Activated gamma-delta T cell treated with anti-CD3 and anti-CD28 coated beads, Interleukin-2, amount 50 U/mL, for 16 hours (primary cell): ENCODE measurements at regions not wholly inside any gene's neighbourhood (a gene's known extent, or its start where the extent isn't known, plus 50 kb on each side); places are given as distances from the start of the nearest gene placed in this dataset.
A peak's percentile ranks its signal among the peaks of the same experiment; 100 is the strongest.

Experiments
- DNase-seq: peaks from one replicate; pipeline ENCODE4 v3.0.0-alpha.2; 2020; ENCODE audit warnings: low read depth

DNA sequence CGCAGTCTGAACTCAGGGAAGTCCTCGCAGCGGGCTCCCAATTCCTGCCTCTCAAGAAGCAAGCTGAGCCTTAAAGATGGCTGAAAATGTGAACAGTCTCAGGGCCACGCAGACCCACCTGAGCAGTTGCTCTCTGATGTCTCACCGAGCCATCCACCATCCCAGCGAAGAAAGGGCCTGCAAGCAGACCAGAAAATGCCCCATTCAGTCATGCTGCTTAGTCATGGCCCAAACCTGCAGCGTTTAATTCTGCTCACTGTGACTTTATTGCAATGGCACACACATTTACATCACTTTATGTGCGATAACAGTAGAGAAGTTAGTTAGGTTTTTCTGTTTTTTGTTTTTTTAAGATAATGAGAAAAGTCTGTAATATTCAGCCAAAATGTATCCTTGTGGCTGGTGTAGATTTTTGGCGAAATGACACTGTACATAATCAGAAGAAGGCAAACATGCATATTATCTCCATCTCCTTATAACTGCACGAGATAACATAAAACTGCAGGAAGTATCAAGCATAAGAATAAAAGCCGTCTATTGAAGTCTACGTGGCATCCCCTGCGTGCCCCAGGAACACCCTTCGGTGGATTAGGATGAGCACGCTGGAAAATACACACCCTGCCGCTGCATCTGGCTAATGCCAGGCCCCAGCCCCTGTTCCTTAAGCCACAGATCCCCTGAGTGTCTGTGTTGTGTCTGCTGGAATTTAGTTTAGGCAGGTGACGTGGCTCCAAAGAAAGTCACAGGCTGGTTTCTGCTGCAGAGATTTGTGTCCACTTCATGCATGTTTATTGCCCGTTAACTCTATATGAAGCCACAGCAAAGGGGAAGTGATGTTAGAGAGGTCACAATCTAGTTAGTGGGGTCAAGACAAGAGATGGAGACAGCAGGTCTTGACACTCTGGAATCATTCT, 119.8 kb upstream of the IRF2BP2 start:
- DNase-seq, result no peak

DNA sequence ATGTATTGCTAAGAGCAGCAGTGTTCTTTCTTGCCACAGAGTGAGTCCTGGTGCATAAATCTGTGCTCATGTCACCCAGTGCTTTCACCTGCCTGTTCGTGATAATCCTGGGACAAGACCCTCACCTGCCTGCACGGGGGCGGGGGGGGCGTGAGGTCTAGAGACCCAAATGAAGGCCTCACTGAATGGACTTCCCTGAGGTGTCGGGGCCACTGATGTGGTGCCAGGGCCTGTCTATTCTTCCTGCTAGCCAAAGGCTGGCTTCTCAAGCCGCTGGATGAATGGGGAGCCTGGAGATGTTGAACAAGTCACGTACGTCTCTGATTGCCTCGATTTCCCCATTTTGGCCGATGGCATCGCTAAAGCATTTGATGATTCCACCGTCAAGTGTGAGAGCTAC, 118.8 kb upstream of the IRF2BP2 start:
- DNase-seq, result no peak

DNA sequence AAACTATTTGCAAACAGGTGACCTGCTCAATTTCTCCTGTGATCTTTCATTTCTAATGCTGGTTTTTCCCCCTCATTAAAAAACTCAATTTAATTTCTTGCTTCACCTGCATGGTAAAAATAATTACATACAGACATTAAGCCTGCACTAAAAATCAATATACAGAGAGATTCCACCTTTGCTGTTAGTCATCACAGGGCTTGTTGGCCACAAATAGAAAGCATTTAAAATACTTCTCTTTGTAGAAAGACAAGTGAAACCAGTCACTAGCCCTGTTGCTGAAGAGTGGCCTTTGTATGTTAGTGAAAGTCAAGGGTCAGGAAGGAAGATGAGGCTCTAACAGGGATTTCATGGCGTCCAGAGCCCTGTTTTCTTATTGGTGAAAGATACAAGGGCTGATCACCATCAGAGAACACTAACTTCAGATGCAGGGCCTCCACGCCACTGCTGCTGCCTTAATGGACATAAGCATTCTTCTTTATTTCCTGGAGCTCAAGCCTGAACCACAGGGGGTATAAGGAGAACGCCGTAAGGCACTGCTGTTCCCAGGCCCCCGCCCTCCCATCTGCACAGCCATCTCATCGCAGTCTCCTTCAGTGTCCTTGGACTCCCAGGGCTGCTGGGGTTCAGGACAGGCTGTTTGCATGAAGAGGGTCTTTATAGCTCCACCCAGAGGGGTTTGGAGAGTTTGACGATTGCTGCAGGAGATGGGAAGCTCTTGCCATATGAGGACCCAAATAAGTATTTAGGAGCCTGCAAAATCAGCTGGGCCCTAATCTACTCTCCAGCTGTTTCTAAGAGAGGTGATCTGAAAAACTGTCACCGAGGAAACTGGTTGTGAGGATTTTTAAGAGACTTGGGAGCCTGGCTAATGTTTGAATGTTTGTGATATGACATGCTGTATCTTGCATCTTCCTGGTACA, 117.3 kb upstream of the IRF2BP2 start:
- no peak for DNase-seq

DNA sequence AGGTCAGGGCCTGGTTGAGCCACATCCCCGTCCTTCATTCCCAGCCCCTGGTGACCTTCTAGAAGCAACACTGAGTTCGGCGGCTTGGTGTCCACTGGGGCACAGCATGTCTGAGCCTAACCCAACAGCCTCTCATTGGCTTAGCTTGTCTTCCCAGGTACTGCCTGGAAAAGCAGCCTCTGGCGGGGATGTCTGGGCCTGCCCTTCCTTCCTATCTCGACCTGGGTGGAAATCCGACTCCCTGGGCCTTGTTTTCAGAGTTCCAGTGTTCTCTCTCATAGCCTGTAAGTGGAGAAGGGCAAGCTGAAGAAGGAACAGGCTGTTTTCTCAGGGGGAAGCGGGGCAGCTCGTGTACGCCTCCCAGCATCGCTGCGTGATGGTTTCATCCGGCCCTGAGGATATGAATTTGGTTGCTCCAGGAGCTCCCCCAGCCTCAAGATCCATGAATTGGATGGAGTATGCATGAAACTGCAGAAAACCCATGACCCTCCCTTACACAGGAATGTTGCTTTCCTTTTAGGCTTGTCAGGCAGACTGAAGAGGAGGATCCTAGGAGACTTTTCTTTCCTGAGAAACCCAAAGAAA, 116.5 kb upstream of the IRF2BP2 start:
- DNase-seq, result no peak

DNA sequence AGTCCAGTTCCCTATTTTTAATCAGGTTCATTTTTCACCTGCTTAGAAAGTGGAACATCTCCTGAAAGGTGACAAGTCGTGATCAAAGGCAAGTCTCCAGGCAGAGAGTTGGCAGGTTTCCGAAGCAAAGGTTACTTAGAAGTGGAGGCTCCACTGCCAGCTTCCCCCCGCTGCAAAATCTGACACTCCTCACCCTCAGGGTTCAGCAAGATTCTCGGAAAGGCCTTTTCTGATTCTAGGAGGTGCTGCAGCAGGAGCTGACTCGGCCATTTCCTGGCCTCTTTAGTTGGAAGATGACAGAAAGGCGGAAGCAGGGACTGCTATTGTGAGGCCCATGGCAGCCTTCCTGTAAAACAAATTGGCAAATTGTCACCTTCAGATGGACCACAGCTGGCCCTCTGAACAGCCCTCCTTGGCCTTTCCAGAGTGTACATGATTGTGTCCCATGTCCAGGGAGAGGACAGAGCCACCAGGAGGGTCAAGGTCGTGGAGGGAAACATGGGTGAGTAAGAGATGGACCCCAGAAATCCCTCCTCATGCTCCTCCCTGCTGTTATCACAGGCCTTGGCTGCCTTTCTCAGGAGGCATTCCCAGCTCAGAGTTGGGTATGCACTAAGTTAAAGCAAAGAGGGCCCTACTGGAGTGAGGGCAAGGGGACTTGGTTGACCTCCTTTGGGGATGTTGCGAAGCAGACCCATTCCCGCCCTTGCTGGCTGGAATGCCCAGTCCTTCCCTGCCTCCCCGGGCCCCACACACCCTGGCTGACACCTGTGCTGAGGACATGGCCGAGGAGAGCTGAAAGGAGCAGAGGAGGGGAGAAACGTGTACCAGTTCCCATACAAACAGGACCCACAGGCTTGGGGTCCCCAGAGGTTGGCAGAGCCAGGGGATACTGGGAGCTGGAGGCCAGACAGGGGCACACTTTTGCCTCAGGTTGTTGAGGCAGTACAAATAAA, 115.5 kb upstream of the IRF2BP2 start:
- DNase-seq, result peak; percentile 43

DNA sequence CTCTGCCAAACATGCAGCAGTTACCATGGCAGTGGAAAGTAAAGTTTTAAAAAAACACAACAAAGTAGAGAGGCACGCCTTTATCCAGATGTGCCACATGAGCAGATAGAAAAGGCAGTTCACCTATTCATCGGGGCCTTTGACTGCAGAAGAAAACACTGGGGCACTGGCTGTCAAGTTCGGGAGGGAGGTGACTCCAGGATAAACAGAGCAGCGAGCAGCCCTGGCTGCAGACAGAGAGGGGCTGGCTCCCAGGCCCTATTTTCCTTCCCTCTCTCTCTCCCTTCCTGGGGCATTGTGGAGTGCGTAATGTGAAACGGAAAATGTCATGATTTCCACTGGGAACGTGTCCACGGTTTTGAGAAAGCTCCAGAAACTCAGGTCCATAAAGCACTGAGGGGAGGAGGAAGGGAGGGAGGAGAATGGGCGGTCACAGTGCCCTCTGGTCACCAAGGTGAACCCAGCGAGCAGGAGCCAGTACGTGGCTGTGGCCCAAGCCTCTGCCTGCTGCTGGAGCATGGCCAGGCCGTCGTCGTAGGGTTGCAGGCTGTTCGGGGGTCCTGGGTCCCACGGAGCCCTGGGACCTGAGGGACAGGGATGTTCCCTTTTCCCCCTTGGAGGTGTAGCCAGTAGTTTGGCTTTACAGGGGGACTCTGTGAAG, 114.7 kb upstream of the IRF2BP2 start:
- no peak for DNase-seq

DNA sequence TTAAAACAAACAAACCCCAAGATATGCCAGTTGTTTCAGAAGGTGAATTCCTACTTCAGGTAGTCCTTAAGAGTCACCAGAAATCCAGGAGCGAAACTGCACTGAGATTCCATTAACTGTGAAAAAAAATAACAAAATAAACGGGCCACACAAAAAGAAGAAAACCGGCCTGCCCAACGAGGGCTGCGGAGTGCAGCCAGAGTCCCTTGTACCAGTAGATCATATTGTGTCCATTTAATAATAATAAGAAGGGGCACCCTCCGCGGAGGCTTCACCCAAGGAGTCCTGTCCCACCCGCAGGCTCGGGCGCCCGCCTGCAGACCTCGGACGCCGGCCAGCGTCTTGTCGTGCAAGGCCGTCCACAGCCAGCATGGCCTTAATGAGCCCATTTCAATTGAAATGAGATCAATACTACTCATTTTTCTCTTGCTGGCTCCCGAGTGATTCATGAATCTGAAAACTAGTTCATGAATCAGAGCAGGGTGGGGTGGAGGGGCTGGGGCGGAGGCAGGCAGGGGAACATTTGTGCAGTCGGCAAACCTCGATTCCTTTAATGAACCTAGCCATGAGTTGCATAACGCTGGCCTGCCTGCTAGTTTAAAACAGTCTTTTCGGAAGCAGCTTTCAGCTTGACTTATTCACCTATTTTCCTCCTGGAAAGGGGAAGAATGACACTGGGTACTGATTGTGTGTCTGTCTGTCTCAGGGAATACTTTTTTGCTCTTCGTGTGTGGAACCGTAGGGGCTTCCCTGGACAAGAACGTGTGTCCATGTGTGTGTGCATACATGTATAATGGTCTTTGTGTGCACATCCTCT, 113.1 kb upstream of the IRF2BP2 start:
- peak; percentile 49 for DNase-seq

DNA sequence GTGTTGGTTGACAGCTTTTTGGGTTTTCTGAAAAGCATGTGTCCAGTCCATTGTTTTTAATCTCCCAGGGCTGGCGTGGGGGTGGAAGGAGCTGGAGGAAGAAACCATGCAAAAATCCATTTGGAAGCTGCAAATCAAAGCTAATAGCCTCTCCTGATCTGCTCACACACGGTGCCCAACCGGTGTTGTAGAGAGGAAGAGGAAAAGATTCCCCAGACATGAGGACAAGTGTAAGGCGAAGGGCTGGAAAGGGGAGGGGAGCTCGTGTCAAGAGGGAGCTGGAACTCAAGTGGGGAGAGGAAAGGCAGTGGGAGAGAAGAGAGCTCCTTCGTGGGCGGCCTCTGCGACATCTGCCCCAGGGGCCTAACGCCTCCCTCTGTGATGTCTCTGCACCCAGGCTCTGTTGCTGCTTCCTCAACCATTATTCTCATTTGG, 112.3 kb upstream of the IRF2BP2 start:
- no peak for DNase-seq

DNA sequence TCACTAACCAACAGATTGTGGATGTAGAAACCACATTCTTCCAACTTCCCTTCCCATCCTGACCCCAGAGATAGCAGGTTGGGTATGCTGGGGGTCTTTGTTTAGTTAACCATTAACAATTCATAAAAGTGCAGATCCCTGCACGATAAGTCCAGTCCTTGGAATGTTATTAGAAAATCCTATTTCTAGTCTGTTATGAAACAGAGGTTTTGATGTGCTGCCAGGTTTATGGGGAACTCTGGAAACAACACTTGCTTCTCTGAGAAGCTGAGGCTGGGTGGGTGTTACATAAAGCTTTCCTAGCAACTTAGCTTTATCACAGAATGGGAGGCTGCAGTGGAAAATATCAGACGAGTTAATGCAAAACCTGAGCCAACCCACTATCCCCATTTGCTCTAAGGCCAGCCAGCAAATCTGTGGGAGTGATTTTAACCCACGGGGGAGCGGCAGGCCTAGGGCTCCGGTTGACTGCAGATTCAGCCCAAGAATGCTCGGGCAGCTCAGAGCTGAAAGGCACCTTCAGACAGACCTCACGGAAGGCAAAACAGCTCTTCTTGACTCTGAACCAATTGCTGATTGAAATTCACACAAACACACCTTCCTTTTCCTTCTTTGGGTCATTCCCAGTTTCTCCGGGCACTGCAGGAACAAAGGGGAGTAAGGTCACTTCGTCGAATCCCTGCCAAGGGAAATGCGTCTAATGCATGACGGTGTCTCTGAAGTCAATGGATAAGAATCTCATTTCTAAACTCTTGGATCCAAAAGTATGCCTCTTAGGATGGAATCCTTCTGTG, 111.7 kb upstream of the IRF2BP2 start:
- DNase-seq, result no peak

DNA sequence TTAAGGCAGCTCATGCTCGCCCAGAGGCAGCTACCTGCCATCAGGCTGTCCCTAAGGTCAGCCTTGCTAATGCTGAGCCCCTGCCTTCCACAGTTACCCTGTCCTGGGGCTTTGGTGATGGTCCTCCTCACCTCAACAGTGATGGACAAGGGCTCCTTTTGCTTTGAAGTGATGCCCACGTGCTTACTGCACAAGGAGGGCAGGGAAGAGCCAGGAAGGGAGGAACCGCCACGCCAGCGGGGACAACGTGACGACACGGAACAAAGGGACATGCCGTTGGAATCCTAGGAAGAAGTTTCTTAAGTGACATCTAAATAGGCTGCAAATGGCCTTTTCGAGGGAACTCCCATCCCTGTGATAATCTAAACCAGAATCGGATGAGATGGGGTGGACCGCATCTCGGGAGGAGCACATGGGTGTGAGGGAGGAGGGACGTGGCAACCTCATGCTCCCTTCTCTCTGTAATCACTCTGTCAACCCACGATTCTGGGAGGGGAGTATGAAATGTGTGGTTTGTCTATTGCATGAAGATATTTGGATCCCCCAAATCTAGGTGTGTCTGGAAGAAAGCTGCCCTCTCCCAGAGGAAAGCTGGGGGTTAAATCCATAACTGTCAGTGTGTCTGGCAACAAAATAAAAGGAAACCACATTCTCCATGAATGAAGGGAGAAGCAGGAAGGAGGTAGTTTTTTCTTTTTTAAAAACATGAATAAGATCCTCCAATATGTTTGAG, 110.9 kb upstream of the IRF2BP2 start:
- no peak for DNase-seq

DNA sequence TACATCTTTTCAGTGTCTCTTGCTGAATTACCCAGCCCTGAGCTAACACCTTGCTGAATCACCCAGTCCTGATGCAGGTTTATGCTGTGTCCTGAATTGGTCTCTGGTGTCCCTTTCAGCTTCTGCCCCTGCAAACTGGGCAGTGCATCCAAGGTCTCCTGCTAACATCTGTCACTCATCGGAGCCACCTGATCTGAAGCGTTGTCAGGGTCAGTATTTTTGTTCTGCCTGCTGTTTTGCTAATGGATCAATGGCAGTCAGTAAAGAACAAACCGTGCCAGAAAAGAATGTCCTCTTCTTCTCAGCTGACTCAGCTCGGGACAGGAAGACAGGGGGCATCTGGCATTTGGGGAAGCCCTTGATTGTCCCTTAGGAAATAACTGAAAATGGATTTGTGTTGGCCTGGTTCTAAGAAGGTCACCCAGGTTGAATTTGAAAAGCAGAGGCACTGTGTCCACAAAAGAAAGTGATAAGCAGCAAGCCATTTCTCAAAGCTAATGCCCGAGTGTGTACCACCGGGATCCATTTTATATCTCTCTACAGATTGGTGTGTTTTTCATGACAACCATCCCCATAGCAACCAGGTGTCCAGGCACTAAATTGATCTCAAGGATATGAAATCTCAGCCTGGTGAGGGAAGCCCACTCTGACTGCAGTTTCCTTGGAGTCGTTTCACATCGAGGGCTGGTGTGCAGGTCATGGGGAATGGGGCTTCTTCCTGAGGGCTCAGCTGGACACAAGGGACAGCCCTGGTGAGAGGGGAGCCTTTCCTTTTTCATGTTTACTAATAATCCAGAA, 109.7 kb upstream of the IRF2BP2 start:
- DNase-seq, result no peak

DNA sequence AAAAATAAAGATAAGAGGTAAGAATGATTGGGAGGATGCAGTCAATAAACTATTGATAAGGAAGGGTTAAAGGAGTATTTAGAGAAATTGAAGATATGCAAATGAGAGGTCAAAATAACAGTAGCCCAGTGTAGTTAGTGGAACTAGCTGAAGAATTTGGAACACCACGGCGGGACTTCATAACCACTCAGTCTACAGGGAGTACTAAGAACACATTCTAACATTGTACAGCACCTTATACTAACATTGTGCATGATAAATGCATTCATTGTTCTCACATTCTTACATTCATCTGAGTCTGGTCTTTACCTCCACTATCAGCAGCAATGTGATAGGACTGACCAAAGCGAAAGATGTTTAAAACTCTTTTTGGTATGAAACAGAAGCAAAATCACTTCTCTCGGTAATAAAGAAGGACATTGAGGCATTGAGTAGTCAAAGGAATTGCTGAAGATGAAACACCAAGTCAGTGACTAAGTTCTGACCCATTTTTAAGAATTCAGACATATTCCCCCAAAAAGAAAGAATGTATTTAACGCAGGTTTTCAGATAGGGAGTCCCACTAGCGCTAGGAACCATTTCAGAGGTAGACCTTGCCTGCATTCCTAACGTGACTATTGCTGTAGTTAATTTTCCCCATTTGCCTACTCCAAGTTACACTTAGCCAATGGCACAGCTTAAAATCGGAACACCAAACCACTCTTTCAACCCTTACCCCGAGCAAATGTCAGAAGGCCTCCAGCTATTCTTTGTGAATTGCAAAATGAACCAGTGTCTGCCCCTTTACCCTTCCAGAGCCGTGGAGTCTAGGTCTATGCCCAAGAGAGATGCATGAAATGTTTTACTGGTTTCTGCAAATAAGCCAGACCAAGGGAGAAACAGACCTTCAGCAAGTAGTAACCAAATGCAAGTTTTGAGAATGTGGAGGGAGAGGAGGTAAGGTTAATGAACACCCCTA, 108.8 kb upstream of the IRF2BP2 start:
- DNase-seq, result no peak

DNA sequence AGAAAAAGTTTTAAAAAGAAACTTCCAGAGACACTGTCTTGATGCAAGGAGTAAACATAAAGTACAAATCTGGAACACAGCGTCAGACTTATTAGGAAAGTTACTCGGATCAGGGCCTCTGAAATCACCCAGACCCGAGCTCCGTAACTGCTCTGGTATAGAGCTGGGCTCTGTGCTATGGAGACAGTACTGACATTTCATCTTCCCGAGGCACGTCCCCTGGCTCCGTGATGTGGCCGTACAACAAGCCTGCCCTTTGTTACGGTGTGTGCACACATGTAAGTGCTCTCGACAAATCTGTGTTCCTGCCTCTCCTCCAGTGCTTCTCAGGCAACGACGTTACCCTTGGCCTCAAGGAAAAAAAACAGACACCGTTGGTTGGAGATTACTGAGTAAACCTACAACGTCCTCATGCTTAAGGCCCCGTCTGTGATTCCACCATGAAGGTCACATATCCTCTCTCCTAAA, 107.0 kb upstream of the IRF2BP2 start:
- no peak for DNase-seq

DNA sequence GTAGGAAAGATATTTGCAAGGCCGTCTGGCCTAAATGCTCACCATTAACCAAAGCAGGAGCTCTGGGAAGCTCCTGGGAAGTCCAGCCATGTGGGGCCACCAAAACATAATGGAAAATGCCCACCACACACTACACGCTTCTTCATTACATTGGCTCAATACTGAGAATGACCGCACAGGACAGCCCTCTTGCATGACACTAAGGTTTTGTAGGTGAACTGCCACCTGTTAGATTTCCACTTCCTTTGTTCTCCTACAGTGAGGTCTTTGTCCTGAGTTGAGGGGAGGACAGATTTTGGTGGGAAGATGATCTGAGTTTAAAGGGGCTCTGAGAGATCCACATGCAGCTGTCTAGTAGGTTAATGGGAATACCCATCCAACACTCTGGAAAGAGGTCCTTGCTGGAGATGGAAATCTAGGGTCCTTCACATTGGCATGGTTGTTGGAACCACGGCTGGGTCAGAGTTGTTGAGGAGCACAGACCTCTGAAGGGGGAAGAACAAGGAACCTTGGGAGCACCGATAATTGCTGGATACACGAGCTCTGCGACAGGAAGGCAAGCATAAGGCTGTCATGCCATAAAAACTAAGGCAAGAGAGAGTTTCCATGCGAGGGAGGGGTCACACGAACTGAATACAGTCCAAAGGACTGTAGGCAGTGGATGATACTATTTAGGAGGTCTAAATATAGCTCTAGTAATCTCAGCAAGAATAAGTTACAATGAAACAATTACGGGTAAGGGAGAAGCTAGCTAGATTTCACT, 105.5 kb upstream of the IRF2BP2 start:
- no peak for DNase-seq

DNA sequence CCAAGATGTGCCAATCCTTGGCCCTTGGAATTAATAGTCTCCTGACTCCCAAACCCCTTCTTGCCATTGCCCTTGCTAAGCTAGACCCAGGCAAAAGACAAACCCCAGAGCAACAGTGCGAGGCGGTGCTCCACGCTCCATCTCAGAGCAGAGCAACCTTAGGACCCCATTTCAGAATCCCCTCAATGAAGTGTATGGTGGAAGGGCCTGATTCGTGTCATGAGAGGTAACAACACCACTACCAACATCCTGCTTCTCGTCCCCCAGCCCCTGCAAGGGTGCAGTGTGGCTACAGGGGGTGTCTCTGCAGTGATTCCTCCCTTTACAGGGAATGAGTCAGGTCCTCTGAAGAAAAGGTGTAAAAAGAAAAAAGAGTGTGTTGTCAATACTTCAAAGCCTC, 103.9 kb upstream of the IRF2BP2 start:
- DNase-seq, result no peak
